8988T (cell line): ENCODE measurements at regions not wholly inside any gene's neighbourhood (a gene's known extent, or its start where the extent isn't known, plus 50 kb on each side); places are given as distances from the start of the nearest gene placed in this dataset.

ENCODE experiments used
- DNase-seq: peaks from one replicate; pipeline ENCODE4 v3.0.0; 2011

DNA sequence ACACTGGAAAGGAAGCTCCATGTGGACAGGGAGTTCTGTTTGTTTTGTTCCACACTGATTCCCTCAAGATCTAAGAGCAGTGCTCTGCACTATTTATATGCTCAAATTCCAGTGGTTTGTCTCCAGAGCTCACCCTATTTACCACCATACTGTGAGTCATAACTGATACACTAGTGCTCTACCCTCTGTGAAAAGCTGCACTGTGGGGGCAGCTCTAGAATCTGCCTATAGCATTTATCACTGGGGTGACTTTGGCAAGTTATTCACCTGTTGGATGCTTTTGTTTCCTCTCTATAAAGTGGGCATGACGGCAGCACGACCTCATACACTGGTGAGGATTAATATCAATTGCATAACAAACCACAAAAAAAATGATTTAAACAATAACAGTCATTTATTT is 307.8 kb downstream of the NR2F1-AS1 start:
- no peak for DNase-seq

DNA sequence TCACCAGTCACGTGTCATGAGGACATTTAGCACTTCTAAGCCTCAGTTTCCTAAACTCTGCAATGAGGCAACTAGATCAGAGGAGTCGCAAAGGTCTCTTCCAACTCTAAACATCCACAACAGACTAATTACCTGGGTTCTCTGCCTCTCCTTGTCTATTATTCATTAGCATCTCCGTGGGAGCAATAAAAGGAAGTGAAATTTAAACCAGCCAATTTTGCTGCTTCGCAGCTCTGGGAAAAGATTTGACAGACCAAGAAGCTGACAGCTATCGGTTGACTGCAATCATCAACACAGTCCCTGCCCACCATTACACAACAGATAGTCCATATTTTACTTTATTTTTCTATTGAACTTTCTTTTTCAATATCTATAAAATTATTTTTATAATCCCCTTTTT is 308.9 kb downstream of the NR2F1-AS1 start:
- no peak for DNase-seq

DNA sequence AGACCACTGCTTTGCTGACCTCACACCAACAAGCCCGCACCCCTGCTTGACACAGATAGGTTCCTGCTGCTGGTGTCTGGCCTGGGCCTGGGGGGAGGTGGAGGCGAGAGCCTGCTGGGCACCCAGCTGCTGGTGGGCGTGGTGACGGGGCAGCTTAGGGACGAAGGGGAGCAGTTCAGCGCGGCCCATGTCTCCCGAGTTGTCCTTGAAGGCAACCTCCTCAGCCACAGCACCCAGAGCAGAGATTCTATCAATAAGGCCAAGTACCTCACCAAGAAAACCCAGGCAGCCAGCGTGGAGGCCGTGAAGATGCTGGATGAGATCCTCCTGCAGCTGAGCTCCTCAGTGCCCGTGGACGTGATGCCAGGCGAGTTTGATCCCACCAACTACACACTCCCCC is 313.3 kb downstream of the NR2F1-AS1 start:
- no peak for DNase-seq

DNA sequence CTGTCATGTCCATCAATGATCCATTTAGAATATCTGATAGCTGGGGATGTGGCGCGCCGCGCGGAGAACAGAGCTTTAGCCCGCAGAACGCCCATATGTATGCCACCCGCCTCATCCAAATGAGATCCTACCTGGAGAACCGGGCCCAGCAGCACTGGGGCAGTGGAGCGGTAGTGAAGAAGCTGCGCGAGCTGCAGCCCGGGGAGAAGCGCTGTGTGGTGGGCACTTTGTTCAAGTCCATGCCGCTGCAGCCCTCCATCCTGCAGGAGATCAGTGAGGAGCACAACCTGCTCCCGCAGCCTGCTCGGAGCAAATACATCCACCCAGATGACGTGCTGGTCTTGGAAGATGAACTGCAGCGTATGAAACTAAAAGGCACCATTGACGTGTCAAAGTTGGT is 313.7 kb downstream of the NR2F1-AS1 start:
- DNase-seq = no peak

DNA sequence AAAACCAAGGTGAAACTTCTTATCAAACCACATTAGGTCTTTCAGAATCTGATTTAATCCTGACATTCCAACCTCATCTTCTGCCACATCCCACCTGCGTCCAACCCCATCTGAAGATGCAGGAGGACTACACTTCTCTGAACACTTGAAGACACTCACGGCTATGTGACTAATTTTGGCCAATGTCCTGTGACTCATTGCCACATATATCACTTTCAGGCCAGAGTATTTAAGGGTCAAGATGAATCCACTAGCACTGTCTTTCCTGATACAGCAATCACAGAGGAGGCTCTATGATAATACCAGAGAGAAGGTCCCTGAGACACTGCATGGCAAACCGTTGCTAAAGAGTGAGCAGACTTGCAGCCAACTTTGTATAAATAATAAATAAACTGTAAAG is 323.4 kb downstream of the NR2F1-AS1 start:
- DNase-seq = no peak

DNA sequence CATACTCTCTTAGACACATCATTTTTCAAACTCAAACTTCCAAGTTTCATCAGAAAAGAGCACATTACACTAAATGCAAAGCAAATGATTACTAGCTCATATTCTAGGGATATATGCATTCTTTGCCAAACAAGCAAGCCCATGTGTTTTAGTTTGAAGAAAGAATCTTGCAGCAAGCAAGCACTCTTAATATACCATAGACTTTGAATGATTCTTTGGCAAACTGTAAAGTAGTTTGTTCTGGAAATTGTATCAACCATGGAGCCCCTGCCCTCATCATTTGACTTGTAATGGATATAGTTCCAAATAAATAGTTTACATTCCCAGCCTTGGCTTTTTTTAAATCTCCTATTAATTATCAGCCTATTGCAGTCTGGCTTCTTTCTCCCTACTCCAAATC is 325.2 kb downstream of the NR2F1-AS1 start:
- DNase-seq = no peak

DNA sequence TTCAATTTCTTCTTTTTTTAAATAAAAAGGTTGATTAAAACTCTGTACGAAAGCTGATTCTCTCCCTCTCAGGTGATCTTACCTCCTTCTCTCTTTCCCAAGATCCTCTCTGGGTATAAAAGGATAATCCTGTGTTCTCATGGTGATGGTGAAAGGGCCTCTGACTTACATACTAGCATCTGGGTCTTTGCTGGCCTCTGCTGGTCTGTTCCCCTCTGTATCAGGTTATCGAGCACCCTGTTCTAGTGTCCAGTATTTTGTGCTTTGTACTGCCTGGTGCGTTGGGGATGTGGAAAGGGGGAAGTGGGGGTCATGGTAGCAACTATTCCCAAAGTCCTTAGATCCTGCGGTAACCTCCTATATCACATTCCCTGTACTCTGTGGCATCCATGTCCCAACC is 328.9 kb downstream of the NR2F1-AS1 start:
- no peak for DNase-seq

DNA sequence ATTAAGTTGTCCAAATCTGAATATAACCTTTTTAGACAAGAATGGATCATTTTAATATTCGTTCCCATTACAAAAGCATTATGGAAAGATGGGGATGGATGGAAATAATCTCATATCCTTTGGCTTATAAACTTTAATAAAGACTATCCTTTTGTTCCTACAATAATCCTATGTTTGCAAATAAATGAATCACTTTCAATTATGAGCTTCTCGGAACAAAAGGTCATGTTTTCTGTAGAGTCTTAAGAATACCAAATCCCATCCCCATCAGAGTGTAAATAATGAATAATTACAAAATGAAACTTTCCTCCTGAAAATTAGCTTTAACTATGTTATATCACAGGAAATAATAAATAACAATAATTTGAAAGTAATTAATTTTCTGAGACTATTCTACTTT is 329.7 kb downstream of the NR2F1-AS1 start:
- DNase-seq = no peak

DNA sequence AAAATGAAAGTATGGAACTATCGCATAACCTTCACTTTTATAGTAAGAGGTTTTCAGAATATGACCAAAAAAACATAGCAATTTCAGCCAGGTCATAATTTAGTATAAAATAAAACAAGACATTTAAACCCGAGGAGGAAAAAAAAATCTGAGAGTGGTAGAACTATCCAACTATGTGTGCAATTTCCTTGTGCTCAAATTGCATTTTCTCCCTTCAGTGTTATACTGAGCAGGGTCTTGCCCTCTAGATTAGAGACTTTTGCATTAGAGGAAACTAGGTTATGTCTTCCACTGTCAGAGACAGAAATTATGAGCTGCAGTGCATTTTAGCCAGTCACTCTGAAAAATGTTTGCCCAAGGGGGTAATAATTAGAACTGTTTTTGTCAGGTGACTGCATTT is 330.6 kb downstream of the NR2F1-AS1 start:
- DNase-seq = no peak

DNA sequence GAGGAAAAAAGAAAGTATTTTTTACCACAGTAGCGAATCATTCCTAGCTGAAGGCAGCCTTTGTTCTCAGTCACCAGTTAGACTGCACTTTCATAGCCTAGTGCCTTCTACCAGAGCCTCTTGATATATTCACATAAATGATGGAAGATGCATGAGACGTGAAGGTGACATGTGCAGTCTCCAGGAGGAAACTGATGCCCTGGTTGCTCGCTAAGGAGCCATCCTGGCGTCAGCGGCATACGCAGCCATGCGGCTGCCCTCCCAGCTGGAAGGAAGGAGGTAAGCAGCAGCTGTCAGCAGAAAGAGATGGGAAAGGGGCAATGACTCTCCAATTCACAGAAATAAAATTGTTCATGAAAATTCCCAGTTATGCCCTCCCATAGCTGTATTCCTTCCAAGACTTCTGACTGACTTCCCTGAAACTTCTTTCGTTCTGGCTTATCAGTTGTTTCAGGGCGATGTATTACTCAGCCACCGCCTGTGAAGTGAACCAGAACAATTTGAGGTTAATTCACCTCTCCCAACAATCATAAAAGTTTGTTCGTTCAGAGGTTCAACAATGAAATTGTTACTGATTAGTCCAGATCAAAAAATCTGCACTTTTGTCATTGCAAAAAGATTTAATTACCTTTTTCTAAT is 331.2 kb downstream of the NR2F1-AS1 start:
- DNase-seq = no peak

DNA sequence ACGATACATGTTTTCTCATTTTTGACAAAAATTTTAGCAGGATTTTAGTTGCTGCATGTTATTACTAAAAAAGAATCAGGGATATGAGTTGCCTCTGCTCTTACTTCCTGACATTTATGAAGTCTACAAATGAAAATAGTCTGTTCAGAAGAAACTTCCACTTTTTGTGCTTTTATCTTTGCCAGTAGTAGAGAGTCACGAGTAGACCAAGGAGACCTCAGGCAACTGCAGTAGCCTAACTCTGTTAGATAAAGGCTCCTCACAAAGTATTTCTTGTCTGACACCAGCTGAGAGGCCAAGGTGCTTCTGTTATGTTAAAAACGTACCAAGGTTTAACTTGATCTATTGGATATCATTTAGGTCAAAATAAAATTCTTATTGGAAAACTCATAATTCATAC is 333.9 kb downstream of the NR2F1-AS1 start:
- no peak for DNase-seq

DNA sequence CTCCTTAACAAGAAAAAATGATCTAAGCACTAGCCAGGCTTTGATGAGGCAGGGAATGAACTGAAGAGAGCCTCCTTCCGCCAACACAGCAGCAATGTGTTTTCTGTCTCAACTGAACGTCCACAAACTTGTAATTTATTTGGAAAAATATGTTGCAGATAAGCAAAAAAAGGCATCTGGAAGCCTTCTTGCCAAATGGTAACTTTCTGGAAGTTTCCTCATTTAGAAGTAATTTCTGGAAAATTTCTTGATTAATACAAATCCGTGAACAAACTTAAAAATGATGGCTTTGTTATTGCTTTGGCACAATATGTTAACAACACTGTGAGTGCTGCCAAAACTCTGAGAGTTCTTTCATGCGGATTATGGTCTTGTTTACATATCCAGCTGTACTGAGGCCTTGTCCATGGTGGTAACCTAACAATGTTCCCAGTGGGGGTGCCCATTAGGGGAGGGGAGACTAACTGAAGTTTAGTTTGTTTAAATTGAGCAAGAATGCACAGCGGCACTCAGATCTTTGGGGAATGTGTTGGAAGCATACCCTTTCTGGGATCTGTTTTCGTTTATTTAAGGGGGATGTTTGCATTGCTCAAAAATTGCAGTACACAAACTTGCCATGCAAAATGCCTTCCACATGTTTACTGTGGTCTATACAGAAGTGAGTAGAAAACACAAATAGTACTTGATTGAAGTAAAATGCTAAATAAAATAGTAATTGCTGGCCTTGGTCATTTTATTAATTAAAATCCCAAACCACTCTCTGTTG is 334.7 kb downstream of the NR2F1-AS1 start:
- no peak for DNase-seq

DNA sequence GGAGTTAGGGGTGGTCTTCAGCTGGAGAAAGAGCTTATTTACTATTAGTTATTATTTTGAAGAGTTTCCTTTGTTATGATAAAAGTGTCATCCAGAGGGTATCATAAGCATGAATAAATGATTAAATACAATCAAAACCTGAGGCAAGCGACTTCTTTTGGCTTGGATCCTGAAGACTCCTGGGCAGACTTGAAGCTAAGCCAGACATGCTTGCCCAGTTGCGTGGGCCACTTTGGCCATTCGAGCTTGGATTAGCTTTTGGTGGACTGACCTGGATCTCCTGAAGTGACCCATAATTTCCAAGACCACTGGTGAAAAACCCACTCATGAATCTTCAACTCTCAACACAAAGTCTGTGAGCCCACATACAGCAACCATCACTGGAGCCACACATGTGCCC is 335.8 kb downstream of the NR2F1-AS1 start:
- no peak for DNase-seq

DNA sequence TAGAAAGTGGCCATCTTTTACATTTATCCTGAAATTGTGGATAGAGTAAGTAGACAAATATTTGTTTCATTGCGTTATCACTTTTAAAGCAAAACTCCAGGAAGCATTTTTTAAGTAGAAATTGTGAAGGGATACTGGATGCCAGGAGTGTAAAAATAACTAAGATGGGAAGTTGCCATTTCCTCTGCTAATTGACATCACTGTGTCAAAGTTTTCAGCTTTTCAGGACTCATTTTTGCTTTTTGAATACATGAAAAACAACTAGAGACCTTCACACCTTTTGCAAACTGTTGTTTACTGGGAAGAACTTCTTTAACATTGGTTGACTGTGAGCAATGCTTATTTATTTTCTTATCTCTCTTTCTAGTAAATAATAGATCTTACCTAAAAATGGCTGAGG is 337.5 kb downstream of the NR2F1-AS1 start:
- no peak for DNase-seq

DNA sequence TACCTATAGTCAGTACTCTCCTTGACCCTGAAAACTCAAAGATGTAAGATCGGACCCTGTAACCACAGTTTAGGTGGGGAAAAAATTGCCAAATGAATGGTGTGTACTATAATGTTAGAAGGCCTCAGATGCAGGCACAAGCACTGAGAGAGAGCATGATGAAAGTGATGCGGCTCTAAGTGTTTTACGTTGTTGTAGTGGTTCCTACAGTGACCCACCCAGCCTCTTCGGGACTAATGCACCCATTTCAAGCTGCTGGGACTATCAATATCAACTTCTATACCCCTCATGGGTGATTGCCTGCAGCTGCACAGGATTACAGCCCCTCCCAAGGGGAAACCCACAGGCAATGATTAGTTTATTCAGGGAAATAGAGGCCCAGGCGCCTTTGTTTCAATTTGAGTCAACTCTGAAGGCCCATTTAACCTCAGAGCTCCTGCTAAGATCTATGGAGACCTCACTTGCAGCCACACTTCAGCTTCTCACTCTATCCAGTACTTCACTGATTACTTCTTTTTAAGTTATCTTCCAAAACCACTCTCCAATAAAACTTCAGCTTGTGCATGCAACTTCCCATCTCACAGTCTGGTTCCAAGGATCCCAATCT is 340.7 kb downstream of the NR2F1-AS1 start:
- DNase-seq = no peak

DNA sequence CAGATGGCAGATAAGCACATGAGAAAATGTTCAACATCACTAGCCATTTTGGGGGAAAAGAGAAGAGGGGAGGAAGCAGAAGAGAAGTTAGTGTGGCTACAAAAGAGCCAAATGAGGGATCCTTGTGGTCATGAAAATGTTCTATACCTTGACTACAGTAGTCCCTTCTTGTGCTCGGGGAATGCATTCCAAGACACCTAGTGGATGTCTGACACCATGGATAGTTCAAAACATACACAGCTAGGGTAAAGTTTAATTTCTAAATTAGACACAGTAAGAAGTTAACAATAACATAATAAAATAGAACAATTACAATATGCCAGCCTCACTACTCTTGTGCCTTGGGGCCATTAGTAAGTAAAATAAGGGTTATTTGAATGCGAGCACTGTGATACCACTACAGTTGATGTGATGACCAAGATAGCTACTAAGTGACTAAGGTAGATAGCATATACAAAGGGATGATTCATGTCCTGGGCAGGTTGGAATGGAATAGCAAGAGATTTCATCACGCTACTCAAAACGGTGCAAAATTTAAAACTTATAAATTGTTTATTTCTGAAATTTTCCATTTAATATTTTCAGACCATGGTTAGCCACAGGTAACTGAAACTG is 344.1 kb downstream of the NR2F1-AS1 start:
- no peak for DNase-seq

DNA sequence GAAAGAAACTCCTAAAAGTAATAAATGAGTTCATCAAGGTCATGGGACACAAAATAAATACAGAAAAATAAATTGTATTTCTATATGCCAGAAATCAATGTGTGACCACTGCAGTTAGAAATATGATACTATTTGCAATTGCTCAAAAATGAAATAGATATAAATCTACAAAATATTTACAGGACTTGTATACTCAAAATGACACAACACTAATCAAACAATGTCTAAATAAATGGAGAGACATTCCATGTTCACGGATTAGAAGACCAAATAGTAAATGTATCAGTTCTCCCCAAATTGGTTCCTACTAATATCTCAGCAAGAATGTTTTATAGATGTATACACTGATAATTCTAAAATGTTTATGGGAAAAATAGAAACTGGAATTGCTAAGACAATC is 345.3 kb downstream of the NR2F1-AS1 start:
- no peak for DNase-seq

DNA sequence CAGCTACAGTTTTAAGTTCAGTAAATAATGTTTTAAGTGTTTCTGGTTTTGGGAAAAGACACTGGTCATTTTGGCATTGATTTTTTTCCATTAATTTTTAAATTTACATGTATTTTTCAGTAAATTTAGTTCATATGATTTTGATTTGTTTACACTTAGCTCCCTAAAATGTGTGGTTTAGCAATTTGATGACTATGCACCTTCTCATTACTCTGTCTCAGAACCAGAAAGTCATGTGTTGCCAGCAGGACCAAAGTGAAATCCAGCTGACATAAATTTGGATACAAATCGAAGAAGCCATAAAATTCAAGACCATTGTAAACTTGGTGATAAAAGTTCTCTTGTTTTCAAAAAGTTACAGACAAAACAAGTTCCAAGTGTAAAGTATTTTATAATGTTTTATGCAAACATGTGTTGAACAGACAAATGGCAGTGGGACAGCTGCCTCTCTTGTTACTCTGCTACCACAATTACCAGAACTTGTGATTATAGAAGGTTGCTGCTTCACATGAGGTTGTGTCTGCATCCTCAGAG is 354.8 kb downstream of the NR2F1-AS1 start:
- no peak for DNase-seq

DNA sequence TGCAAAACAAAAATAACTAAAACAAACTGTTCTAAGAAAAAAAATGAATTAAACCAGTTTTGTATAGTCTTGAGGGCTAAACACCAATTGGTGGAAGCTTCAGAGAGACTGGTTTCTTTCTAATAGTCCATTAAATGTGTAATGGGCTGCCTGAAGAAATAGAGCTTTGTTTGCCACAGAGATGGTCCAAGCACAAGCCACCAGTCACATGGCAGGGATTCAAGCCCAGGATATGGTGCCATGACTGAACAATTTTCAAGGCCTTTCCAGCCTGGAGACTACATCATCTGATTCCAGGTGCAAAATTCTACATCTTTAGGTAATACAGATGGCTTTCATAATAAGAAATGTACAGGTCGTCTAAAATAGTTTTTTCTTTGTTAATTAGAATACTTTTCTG is 355.3 kb downstream of the NR2F1-AS1 start:
- DNase-seq = no peak

DNA sequence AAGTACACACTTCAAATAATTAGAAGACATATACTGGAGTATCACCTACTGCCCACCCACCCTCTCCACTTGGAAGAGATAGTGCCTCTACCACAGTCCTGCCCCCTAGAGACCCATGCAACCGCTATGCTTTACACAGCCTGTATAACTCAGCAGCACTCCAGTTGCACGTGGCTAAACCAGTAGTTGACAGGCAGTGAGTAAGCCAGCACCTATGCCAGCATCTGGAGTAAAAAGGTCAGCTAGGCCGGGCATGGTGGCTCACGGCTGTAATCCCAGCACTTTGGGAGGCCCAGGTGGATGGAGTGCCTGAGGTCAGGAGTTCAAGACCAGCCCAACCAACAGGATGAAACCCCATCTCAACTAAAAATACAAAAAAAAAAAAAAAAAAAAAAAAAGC is 356.4 kb downstream of the NR2F1-AS1 start:
- DNase-seq = no peak

DNA sequence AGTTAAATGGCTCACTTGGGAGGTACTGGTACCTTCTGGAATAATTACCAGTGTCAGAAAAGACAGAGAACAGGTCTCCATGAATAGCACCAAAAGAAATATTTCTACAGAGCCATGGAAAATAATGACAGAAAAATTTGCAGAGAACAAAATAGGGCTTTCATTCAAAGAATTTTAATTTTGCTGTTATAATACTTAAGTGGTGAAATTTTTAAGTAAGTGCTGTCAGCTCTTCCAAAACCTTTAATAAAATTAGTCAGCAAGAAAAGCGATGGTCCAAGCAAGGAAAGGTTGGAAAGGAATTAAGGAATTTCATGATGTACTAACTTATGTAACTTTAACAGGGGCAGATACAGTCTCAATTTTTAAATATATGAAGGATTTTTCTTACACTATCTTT is 359.2 kb downstream of the NR2F1-AS1 start:
- no peak for DNase-seq

DNA sequence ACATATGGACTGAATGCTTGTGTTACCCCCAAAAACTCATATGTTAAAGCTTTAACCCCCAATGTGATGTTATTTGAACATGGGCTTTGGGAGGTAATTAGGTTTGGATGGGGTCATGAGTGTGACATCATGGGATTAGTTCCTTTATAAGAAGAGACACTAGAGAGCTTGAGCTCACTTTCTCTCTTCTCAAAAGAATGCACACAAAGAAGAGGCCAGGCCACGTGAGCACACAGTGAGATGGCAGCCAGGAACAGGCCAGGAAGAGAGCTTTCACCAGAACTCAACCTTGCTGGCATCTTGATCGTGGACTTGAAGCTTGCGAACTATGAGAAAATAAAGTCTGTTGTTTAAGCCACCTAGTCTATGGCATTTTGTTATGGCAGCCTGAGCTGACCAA is 360.6 kb downstream of the NR2F1-AS1 start:
- no peak for DNase-seq

DNA sequence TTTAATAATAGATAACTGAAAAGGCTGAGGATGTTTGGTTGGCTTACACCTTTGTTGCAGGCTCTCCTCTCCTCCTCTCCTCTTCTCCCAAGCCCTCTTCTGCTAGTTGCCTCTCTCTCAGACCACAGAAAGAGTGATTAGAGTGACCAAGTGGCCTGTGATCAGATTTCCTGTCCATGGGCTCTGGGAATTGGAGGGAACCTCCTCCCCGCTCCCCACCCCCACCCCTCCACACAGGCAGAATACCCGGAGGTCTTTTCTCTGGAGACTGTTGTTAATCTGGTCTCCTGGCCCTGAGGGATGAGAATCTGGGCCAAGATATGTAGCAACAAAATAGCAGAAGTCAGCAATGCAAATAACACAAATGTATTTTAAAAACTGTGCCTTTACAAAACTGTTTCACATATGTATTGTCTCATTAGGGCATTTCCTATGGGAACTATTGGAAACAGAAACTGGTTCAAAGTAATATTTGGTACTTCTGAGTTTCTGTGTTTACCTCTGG is 361.3 kb downstream of the NR2F1-AS1 start:
- no peak for DNase-seq
